ENCODE measurements at regions not wholly inside any gene's neighbourhood (a gene's known extent, or its start where the extent isn't known, plus 50 kb on each side); places are given as distances from the start of the nearest gene placed in this dataset.

DNA sequence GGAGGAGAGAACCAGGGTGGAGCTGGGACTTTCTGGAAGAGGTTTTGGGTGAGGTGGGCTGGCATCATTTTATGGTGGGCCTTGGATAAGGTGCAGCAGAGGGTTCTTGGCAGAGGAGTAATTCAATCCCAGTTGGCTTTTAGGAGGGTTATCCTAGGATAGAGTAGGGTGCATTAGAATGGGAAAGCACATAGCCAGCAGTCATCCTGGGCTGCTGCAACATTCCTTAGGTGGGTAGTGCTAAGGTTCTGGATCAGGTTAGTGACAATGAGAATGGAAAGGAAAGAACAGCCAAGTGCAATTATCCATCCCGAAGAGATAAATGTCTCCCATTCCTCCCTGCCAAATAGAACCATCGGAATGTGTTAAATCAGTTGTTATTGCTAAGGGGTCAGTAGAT lies 157.3 kb upstream of the SPRED2 start:
- TF ChIP-seq, protein P1, sequence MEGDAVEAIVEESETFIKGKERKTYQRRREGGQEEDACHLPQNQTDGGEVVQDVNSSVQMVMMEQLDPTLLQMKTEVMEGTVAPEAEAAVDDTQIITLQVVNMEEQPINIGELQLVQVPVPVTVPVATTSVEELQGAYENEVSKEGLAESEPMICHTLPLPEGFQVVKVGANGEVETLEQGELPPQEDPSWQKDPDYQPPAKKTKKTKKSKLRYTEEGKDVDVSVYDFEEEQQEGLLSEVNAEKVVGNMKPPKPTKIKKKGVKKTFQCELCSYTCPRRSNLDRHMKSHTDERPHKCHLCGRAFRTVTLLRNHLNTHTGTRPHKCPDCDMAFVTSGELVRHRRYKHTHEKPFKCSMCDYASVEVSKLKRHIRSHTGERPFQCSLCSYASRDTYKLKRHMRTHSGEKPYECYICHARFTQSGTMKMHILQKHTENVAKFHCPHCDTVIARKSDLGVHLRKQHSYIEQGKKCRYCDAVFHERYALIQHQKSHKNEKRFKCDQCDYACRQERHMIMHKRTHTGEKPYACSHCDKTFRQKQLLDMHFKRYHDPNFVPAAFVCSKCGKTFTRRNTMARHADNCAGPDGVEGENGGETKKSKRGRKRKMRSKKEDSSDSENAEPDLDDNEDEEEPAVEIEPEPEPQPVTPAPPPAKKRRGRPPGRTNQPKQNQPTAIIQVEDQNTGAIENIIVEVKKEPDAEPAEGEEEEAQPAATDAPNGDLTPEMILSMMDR (IDR thresholded peaks at IDR 0.05; ENCODE audit: insufficient read depth, low read length, poor library complexity, severe bottlenecking): no peak
- TF ChIP-seq EZH2phosphoT487 (conservative IDR thresholded peaks at IDR 0.05; ENCODE audit: low read length): no peak
